ENCODE measurements at regions not wholly inside any gene's neighbourhood (a gene's known extent, or its start where the extent isn't known, plus 50 kb on each side); places are given as distances from the start of the nearest gene placed in this dataset.

DNA sequence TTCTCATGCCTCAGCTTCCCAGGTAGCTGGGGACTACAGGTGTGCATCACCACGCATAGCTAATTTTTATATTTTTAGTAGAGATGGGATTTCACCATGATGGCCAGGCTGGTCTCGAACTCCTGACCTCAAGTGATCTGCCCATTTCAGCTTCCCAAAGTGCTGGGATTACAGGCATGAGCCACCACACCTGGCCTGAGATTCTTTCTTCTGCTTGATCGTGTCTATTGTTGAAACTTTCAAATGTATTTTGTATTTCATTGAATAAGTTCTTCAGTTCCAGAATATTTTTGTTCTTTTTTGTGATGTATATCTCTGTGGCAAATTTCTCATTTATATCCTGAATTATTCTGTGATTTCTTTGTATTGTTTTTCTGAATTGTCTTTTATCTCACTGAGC lies 1063.3 kb upstream of the WWC1 start:
- no peak for ATAC-seq
- no peak overlapping the region for H3K4me3 Mint-ChIP-seq
- H3K27me3 Mint-ChIP-seq: no peaks in the 10 kb centered on the region
- H3K36me3 Mint-ChIP-seq: no peaks in the 10 kb centered on the region
- no peaks in the 10 kb centered on the region for H3K4me1 Mint-ChIP-seq
- H3K9me3 Mint-ChIP-seq: peaks cover 15% of the 10 kb centered on the region
- no peak overlapping the region for H3K27ac Mint-ChIP-seq

DNA sequence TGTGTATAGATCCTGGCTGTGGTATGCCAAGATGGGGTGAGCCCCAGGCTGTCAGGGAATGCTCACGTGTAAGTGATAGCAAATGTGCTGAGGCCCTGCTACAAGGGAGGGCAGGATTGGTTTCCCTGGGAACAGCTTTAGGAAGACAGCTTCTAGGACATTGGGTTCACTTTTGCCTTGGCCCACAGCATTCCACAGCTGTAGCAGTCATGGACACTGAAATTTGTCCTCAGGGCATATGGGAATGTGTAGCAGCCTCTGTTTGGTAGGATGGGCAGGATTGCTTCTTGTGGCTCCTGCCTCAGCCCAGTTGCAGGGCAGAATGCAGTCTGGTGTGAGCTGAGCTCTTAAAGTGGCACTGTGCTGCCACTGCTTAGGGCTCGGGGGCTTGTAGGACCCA lies 1061.7 kb upstream of the WWC1 start:
- Mint-ChIP-seq H3K27ac (no peak overlapping the region), H3K4me3 (no peak overlapping the region), H3K36me3 (no peaks in the 10 kb centered on the region), H3K9me3 (peaks cover 11% of the 10 kb centered on the region), H3K4me1 (no peaks in the 10 kb centered on the region), H3K27me3 (no peaks in the 10 kb centered on the region)
- no peak for ATAC-seq

DNA sequence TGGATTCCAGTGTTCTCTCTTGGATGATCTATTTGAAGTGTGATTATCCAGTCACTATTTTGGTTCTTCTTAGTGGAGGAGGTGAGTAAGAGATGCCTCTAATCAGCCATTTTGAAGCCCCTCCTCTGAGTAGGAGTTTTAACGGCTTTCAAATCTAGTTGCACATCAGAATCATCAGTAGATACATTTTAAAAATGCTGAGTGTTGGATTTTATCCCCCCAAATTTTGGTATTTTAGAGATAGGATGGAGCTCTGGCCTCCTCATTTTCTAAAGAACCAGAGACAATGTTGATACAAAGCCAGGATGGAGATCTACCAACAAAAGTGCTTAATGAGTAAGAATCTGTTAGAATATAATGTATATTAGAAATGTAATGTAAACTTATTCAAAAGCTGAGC lies 1061.0 kb upstream of the WWC1 start:
- no peak overlapping the region for H3K4me3 Mint-ChIP-seq
- H3K9me3 Mint-ChIP-seq: peaks cover 11% of the 10 kb centered on the region
- H3K27me3 Mint-ChIP-seq: no peaks in the 10 kb centered on the region
- ATAC-seq: no peak
- no peaks in the 10 kb centered on the region for H3K4me1 Mint-ChIP-seq
- H3K27ac Mint-ChIP-seq: no peak overlapping the region
- no peaks in the 10 kb centered on the region for H3K36me3 Mint-ChIP-seq

DNA sequence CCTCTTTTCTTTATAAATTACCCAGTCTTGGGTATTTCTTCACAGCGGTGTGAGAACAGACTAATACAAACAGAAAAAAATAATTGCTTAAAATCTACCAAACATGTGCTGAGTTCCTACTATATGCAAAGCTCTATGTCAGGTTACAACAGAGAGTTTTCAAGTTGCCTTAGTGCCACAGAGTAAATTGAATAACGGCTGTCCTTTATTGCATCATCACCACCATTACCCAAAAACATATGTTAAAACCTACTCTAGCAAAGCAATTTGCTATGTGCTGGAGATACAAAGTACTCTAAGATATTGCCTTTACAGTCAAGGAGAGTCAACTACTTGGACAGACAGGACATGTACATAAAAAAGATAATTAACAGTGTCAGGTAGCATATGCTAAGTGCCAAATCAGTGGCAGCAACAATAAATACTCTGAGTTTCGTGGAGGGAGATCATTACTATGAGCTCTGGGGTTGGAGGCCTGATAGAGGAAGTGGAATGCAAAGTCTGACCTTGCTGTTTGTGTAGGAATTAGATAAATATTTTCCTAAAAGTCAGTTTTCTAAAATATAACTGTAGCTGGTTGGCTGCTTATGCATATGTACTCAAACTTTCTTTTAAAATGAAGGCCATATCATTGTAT lies 1058.7 kb upstream of the WWC1 start:
- Mint-ChIP-seq H3K4me1 (no peaks in the 10 kb centered on the region), H3K4me3 (no peak overlapping the region), H3K36me3 (no peaks in the 10 kb centered on the region), H3K27ac (no peak overlapping the region), H3K9me3 (peaks cover 5% of the 10 kb centered on the region), H3K27me3 (no peaks in the 10 kb centered on the region)
- ATAC-seq: no peak

DNA sequence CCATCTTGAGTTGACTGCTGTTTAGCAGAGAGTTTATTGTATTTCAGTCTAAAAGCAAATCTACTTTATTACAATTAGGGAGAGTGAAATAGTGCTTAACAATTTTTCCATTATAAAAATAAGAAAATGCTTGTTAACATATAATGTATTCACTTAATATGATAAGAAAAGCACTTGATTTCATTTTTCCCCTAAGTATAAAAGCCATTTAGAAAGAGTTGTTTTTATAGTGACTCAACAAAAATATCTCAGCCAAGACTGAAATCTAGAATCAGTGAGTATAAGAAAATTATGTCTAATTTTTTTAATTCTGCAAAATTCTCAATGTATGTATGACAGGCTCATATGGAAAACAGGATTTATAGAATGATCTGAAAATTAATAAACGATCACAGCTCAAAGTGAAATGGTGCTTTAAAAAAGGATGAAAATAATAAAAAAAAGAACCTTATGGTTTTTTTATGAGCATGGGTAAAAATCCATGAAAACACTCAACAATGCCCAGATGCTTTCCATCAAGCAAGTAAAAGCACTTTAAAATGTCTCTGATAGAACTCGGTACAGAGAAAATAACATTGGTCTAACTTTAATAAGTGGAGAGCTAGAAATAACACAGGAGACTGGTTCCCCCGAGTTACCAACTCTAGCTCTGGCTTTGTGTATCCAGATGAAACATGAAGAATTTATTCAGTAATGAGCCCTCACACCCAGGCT lies 1057.8 kb upstream of the WWC1 start:
- ATAC-seq: no peak
- no peak overlapping the region for H3K4me3 Mint-ChIP-seq
- no peaks in the 10 kb centered on the region for H3K27me3 Mint-ChIP-seq
- peaks cover 5% of the 10 kb centered on the region for H3K9me3 Mint-ChIP-seq
- no peaks in the 10 kb centered on the region for H3K36me3 Mint-ChIP-seq
- no peaks in the 10 kb centered on the region for H3K4me1 Mint-ChIP-seq
- no peak overlapping the region for H3K27ac Mint-ChIP-seq

DNA sequence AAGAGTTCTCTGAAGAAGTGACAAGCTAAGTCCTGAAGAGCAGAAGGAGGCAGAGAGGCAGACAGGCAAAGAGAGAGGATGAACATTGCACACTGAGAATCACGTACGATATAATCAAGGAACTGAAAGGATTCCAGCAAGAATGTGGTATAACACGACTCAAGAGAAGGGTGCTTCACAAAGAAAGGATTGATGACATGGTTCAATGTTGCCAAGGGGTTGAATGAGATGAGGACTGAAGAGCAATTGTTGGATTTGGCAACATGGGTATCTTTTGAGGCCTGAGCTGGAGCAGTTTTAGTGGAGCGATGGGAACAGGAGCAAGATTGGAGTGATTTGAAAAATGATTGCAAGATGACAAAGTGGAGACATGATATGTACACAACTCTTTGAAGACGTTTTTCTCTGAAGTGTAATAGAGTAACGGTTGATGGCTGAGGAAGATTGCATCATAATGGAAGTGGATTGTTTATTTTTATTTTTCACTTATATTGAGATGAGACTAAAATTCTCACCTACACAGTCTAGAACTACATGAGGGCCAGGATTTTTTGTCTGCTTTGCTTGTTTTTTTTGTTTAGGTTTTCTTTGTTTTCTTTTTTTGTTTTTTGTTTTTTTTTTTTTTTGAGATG lies 1049.9 kb upstream of the WWC1 start:
- Mint-ChIP-seq H3K27ac (no peak overlapping the region), H3K4me3 (no peak overlapping the region), H3K4me1 (no peaks in the 10 kb centered on the region), H3K9me3 (peaks cover 5% of the 10 kb centered on the region), H3K27me3 (no peaks in the 10 kb centered on the region), H3K36me3 (no peaks in the 10 kb centered on the region)
- no peak for ATAC-seq

DNA sequence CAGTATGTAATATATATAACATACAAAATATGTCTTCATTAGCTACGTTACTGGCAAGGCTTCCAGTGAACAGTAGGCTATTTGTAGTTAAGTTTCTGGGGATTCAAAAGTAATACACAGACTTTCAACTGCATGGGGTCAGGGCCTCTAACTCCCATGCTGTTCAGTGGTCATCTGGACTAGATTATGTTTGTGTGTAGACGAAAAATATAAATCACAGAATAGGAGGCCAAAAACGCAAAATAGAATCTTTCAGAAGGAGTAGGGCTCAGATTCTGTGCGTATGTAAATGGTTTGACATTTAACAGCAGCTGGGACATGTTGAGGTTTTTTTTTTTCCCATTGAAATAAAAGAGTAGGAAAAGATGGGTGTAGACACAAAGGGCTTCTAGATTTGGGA lies 1048.7 kb upstream of the WWC1 start:
- H3K9me3 Mint-ChIP-seq: peaks cover 5% of the 10 kb centered on the region
- no peaks in the 10 kb centered on the region for H3K36me3 Mint-ChIP-seq
- H3K27ac Mint-ChIP-seq: no peak overlapping the region
- H3K4me3 Mint-ChIP-seq: no peak overlapping the region
- ATAC-seq: no peak
- H3K27me3 Mint-ChIP-seq: no peaks in the 10 kb centered on the region
- H3K4me1 Mint-ChIP-seq: no peaks in the 10 kb centered on the region

DNA sequence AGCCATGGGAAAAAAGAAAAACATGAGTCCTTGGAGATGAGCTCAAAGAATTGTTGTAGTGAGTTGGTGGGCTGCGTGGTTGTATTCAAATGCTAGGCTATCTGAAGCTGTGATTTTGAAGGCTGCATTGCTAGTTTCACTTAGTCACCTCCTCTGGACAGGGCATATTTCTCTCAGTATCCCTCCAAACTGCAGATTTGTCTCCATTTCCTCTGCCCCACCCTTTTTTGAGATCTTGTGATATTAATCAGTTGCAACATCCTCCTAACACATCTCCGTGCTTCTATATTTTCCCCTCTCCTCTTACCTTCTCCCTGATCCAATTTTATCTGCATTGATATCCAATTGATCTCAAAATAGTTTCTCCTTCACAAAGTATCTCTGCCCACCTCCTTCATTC lies 1048.0 kb upstream of the WWC1 start:
- Mint-ChIP-seq H3K36me3 (no peaks in the 10 kb centered on the region), H3K4me3 (no peak overlapping the region), H3K27ac (no peak overlapping the region), H3K9me3 (peaks cover 5% of the 10 kb centered on the region), H3K27me3 (no peaks in the 10 kb centered on the region), H3K4me1 (no peaks in the 10 kb centered on the region)
- ATAC-seq: no peak

DNA sequence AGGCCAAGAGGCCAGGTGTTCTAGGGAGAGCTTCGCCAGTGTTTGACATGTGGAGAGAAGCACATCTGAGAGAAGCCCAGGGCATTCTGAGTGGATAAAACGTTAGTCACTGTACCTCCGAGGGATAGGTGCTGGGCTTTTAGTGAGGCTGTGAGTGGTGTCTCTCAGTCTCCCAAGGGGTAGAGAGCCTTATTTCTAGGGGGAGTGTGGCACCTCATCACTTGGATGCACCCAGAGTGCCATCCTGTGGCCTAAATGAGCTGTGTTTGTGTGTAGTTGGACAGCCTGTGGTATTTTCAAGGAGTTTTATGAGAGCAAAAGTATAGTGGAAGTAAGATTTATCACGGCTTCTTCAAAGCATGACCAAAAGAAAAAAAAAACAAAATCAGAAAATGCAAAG lies 1046.9 kb upstream of the WWC1 start:
- peaks cover 5% of the 10 kb centered on the region for H3K9me3 Mint-ChIP-seq
- no peak overlapping the region for H3K27ac Mint-ChIP-seq
- no peaks in the 10 kb centered on the region for H3K4me1 Mint-ChIP-seq
- H3K4me3 Mint-ChIP-seq: no peak overlapping the region
- H3K27me3 Mint-ChIP-seq: no peaks in the 10 kb centered on the region
- H3K36me3 Mint-ChIP-seq: no peaks in the 10 kb centered on the region
- no peak for ATAC-seq

DNA sequence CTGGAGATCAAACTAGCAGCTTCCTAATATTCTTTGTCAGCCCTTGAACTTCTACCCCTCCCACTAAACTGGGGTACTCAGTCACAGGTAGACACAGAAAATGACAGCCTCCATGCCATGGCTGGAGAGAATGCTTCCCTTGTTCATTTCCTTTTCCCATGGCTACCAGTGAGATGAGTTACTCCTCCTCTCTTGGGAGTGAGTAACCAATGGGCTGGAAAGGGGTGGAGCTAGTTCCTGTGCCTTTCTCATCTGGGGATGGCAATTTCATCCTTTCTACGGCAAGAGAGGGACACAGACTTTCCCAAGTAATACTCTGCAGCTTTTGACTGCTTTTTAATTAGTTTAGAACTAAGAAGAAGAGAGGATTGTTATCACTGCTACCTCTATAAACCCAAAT lies 1045.6 kb upstream of the WWC1 start:
- Mint-ChIP-seq H3K4me3 (no peak overlapping the region), H3K27ac (no peak overlapping the region), H3K4me1 (no peaks in the 10 kb centered on the region), H3K9me3 (peaks cover 5% of the 10 kb centered on the region), H3K27me3 (no peaks in the 10 kb centered on the region), H3K36me3 (no peaks in the 10 kb centered on the region)
- ATAC-seq: no peak

DNA sequence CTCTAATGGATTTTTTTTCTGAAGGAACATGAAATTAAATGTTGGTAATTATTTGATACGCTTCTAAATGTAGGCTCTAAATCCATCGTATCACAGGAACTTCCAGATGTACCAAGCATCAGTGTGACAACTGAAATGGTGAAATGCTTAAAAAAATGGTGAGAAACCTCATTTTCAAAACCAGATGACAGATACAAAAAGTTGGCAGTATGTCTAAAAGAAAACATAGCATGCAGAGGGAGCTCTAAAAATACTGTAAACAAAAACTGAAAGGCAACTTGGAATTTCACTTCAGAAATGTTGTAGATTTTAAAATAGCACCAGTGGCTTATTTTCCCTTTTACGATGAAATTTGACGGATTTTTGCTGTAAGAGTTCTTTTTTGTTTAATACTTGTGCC lies 1043.6 kb upstream of the WWC1 start:
- Mint-ChIP-seq H3K27me3 (no peaks in the 10 kb centered on the region), H3K9me3 (no peaks in the 10 kb centered on the region), H3K4me3 (no peak overlapping the region), H3K4me1 (no peaks in the 10 kb centered on the region), H3K27ac (no peak overlapping the region), H3K36me3 (no peaks in the 10 kb centered on the region)
- ATAC-seq: no peak

DNA sequence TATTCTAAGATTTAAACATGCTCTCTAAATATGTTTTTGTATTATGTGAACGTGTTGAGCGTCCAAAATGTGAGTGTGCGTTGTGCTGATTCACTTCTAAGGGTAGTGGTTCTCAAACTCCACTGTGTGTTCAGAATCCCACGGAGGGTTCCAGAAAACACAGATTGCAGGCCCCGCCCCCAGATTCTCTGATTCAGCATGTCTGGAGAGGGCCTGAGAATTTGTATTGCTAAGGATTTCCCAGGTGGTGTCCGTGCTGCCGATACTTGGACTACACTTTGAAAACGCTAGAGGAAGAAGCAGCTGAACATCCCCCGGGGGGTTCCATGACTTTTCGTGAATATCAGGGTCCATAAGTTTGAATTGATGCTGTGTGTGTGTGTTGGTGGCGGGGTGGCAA lies 1043.2 kb upstream of the WWC1 start:
- no peaks in the 10 kb centered on the region for H3K4me1 Mint-ChIP-seq
- no peak overlapping the region for H3K27ac Mint-ChIP-seq
- H3K36me3 Mint-ChIP-seq: no peaks in the 10 kb centered on the region
- no peak overlapping the region for H3K4me3 Mint-ChIP-seq
- no peaks in the 10 kb centered on the region for H3K27me3 Mint-ChIP-seq
- ATAC-seq: no peak
- H3K9me3 Mint-ChIP-seq: no peaks in the 10 kb centered on the region

DNA sequence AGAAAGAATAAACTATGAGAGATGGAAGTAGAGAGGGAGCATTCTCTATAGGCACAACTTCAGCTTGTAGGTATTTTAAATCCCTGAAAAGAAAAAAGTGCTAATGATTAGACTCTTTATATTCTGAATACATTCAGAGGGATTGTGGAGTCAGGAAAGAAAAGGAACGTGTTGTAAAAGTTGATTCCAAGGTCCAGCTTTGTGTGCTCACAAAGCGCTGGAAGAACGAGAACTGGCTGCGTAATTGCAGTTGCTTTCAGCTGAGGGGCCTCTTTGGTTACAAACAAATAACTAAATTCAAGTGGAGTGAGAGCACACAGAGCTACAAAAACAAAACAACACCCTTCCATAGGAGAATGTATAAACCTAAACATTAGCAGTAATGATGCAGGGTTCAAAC lies 1040.4 kb upstream of the WWC1 start:
- no peaks in the 10 kb centered on the region for H3K4me1 Mint-ChIP-seq
- H3K27me3 Mint-ChIP-seq: no peaks in the 10 kb centered on the region
- no peak for ATAC-seq
- H3K9me3 Mint-ChIP-seq: no peaks in the 10 kb centered on the region
- H3K27ac Mint-ChIP-seq: no peak overlapping the region
- no peak overlapping the region for H3K4me3 Mint-ChIP-seq
- no peaks in the 10 kb centered on the region for H3K36me3 Mint-ChIP-seq

DNA sequence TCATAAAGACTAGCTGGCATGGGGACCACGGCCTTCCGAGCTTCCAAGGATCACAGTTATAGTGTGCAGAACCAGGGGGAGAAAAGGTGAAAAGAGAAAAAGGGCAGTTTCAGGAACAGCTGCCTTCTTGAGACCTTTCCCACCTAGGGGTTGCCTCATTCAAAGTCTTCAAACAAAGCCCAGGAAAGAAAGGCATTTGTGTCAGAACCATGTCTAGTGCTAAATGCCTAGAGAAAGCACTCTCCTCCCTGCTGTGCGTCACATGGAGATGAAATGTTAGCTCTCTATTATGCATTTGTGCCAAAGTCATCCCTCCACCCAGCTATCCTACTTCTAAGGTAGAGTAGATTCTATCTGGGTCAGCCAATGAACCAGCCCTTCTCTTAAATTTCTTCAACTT lies 1037.3 kb upstream of the WWC1 start:
- ATAC-seq: no peak
- no peaks in the 10 kb centered on the region for H3K27me3 Mint-ChIP-seq
- H3K36me3 Mint-ChIP-seq: no peaks in the 10 kb centered on the region
- H3K4me3 Mint-ChIP-seq: no peak overlapping the region
- H3K9me3 Mint-ChIP-seq: no peaks in the 10 kb centered on the region
- H3K4me1 Mint-ChIP-seq: no peaks in the 10 kb centered on the region
- H3K27ac Mint-ChIP-seq: no peak overlapping the region

DNA sequence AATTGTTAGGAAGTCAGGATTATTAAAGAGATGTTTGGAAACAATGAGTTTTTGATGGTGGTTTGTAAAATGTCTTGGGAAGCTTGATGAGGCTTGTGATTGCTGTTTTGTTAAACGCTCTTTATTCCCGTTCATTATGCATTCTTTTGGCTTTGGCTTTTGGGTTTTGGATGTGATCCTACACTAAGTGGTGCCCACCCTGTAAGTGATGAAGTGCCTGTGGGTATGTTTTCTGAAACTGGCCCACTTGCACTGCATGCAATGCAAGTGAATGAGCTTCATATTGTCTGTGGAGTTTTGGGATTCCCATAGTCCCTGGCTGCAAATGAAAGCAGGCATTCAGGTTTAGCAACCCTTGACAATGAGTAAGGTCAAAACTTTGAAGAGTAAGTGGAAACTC lies 1035.5 kb upstream of the WWC1 start:
- ATAC-seq: no peak
- H3K27ac Mint-ChIP-seq: no peak overlapping the region
- no peaks in the 10 kb centered on the region for H3K27me3 Mint-ChIP-seq
- H3K4me1 Mint-ChIP-seq: no peaks in the 10 kb centered on the region
- H3K9me3 Mint-ChIP-seq: no peaks in the 10 kb centered on the region
- H3K4me3 Mint-ChIP-seq: no peak overlapping the region
- H3K36me3 Mint-ChIP-seq: no peaks in the 10 kb centered on the region

DNA sequence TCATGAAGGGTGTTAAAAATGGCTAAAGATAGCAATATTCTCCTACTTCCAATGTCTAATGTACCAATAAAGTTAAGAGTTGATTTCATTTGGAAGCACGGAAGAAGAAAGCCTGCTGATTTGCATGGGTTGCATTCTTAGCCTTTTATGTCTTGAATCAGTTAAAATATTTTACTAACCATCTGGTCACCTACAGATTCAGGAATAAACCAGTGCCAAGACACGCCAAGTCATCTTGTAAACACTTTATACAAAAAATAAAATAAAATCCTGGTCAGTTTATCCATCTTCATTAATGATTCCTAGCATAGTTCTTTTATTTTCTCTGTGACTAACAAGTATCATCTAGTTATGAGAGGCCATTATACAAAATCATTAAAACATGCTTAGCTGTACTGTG lies 1031.6 kb upstream of the WWC1 start:
- Mint-ChIP-seq H3K4me1 (no peaks in the 10 kb centered on the region), H3K27ac (no peak overlapping the region), H3K9me3 (no peaks in the 10 kb centered on the region), H3K36me3 (no peaks in the 10 kb centered on the region), H3K27me3 (no peaks in the 10 kb centered on the region), H3K4me3 (no peak overlapping the region)
- ATAC-seq: no peak
